ENCODE measurements at regions not wholly inside any gene's neighbourhood (a gene's known extent, or its start where the extent isn't known, plus 50 kb on each side); places are given as distances from the start of the nearest gene placed in this dataset.

DNA sequence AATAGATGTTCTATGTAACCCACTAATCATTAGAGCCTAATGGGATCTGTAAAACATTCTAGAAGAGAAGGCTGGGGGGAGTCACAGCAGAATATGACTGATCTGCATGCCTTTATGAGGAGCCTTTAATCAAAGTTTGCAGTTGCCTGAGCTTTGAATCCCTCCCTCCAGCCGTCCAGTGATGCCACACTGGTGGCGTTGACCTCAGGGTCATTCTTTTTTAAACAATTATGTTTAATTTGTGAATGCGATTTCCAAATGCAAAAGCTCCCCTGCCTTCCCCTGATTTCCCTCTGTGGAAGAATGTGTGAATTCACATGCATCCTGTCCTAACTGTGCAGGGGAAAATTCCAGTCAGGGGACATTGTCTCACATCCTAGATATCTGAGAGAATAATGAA lies 199.7 kb upstream of the GPR101 start:
- TF ChIP-seq, protein P1, sequence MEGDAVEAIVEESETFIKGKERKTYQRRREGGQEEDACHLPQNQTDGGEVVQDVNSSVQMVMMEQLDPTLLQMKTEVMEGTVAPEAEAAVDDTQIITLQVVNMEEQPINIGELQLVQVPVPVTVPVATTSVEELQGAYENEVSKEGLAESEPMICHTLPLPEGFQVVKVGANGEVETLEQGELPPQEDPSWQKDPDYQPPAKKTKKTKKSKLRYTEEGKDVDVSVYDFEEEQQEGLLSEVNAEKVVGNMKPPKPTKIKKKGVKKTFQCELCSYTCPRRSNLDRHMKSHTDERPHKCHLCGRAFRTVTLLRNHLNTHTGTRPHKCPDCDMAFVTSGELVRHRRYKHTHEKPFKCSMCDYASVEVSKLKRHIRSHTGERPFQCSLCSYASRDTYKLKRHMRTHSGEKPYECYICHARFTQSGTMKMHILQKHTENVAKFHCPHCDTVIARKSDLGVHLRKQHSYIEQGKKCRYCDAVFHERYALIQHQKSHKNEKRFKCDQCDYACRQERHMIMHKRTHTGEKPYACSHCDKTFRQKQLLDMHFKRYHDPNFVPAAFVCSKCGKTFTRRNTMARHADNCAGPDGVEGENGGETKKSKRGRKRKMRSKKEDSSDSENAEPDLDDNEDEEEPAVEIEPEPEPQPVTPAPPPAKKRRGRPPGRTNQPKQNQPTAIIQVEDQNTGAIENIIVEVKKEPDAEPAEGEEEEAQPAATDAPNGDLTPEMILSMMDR (conservative IDR thresholded peaks at IDR 0.05; ENCODE audit: low read depth, low read length): no peak
- DNase-seq (ENCODE audit: low read depth): no peak
- H3K4me3 ChIP-seq (ENCODE audit: low read length): no peak overlapping the region

DNA sequence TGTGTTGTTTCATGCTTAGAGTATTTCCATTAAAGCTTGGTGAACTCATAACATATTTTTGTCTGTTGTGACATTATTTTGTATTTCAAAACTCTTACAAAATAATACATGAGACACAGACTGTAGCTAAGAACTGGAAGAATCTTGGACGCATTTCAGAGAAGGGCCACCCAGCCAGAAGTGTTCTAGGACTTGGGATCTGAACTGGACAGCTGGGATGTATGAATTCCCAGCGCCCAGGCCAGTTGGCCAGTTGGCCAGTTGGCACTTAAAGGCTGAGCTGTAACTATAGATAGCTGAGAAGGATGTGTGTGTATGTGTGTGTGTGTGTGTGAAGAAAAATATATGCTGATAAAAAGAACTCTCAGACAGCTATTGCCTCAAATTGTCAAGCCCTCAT lies 193.4 kb upstream of the GPR101 start:
- TF ChIP-seq, protein P1 (conservative IDR thresholded peaks at IDR 0.05; ENCODE audit: low read depth, low read length): no peak
- H3K4me3 ChIP-seq (ENCODE audit: low read length): no peak overlapping the region
- no peak for DNase-seq (ENCODE audit: low read depth)

DNA sequence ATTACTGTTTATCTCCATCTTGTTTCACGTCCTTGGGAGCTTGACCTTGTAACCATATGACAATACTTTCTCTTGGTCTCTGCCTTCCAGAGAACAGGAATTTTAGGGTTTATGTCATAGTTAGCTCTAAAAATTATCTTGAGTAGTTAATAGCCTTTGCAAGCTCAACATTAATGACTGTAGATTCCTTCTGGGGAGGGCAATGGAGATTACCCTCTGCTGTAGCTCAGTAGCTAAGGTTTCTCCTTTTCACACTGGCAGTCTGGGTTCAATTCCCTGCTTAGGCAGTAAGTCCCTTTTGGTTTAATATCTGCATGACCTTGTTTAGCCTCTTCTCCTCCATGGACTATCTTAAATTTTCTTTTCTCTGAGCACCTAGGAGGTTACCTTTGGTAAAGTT lies 181.7 kb upstream of the GPR101 start:
- no peak for DNase-seq (ENCODE audit: low read depth)

DNA sequence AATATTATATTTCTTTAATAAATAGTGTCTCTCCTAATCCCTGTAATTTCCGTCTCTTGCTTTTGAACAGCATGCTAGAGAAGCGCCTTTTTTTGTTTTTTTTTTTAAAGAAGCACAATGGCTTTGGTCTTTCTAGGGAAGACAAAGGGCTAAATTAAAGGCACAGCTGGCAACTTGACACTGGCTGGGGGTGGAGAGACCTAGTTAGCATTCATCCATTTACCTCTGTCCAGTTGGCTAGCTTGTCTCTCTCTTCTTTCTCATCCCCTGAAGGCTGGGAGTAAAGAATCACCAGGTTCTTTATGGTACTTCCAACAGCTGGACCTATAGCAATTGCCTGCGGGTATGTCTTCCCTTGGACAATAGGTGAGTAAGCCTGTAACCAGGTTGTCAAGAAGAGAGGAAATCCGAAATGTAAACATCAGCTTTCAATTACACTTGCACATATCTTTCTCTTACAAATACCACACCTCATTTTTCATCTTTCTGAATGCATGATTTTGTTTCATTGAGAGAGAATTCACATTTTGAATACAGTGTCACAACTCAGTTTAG lies 178.4 kb upstream of the GPR101 start:
- DNase-seq (ENCODE audit: low read depth): no peak
- TF ChIP-seq, protein P1 (conservative IDR thresholded peaks at IDR 0.05; ENCODE audit: low read depth, low read length): no peak
- H3K4me3 ChIP-seq (ENCODE audit: low read length): no peak overlapping the region

More for the DNA sequence above, 181.7 kb upstream of the GPR101 start:
- TF ChIP-seq, protein P1 (conservative IDR thresholded peaks at IDR 0.05; ENCODE audit: low read depth, low read length): no peak
- no peak overlapping the region for H3K4me3 ChIP-seq (ENCODE audit: low read length)

DNA sequence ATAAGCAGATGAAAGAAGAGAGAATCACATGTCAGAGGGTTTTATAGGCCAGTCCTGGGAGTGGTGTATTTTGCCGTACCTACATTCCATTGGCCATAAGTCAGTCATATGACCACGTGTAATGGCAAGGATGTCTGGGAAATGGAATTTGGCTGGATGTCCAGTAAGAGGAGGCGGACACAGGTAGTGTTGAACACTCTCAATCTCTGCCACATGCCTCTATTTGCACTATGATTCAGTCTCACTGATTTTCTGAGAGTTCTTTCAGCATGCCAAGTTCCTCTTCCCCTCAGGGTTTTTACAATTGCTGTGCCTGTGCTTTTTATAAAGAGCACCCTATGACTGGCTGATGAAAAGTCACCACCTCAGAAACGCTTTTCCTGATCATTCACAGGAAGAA lies 164.2 kb upstream of the GPR101 start:
- TF ChIP-seq, protein P1 (conservative IDR thresholded peaks at IDR 0.05; ENCODE audit: low read depth, low read length): no peak
- H3K4me3 ChIP-seq (ENCODE audit: low read length): no peak overlapping the region
- DNase-seq (ENCODE audit: low read depth): no peak

DNA sequence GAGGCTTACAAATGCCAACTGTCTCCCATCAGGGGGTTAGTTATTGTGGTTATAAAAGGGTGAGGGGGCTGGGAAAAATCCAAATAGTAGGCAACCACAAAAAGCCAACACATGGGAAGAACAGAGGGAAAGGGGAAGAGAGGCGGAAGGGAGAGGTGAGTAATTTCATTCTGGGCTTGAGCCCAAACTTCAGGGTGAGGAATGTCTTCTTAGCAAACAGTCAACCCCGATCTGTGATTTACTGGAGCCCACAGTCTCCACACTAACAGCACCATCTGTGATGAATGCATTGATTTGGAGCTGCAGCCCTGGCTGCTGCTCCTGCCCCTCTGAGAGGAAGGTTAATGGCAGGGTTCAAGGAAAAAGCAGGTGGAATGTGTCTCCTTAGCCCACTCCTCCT lies 162.2 kb upstream of the GPR101 start:
- TF ChIP-seq, protein P1 (conservative IDR thresholded peaks at IDR 0.05; ENCODE audit: low read depth, low read length): no peak
- H3K4me3 ChIP-seq (ENCODE audit: low read length): no peak overlapping the region
- no peak for DNase-seq (ENCODE audit: low read depth)

DNA sequence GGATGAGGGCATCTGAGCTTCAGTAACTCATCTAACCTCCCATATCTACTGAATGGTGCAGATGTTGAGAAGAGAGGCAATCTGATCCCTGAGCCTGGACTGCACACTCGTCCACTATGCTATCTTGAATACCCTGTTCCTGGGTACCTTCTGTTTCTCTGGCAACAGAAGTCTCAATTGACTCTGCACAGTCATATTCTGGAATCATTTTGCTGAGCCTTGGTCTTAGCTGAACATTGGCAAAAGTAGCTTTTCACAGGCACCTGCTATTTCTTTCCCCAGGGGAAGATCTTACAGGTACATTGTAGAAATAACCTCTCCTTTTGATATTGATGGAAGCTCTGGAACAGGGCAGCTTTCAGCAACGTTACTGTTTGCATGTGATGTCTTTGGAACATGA lies 161.5 kb upstream of the GPR101 start:
- no peak for DNase-seq (ENCODE audit: low read depth)
- no peak overlapping the region for H3K4me3 ChIP-seq (ENCODE audit: low read length)
- TF ChIP-seq, protein P1 (conservative IDR thresholded peaks at IDR 0.05; ENCODE audit: low read depth, low read length): no peak
